Hippocampal formation (tissue), 2 donors: ENCODE measurements at regions not wholly inside any gene's neighbourhood (a gene's known extent, or its start where the extent isn't known, plus 50 kb on each side); places are given as distances from the start of the nearest gene placed in this dataset.

ENCODE experiments used
- DNase-seq, 2 donors: peaks; one replicate each; lab custom pipeline; 2025; lab: John Stamatoyannopoulos, UW

DNA sequence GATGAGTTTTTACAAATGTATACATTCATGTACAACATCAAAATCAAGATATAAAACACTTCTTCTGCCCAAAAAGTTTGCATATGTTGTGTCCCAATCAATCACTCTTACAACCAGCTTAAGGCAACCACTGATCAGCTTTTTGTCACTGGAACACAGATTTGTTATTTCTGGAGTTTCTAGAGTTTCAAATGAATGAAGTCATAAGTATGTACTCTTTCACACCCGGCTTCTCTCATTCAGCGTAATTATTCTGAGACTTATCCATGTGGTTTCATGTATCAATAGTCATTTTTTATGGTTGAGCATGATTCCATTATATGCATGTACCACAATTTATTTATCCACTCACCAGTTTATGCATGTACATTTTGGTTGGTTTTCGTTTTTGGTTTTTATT is 53.0 kb upstream of the CORO2B start:
- DNase-seq, result no peak

DNA sequence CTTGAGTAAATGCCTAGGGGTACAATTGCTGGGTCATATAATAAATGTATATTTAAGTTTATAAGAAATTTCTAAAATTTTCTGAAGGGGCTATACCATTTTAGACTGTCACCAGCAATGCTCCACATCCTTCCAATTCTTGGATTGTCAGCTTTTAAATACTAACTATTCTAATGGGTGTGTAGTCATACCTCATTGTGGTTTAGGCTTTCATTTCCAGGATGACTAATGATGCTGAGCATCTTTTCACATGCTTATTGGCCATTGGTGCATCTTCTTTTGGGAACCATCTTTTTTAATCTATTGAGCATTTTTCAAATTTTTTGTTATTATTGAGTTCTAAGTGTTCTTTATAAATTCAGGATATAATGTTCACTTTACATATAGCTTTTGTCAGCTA is 52.5 kb upstream of the CORO2B start:
- no peak for DNase-seq

DNA sequence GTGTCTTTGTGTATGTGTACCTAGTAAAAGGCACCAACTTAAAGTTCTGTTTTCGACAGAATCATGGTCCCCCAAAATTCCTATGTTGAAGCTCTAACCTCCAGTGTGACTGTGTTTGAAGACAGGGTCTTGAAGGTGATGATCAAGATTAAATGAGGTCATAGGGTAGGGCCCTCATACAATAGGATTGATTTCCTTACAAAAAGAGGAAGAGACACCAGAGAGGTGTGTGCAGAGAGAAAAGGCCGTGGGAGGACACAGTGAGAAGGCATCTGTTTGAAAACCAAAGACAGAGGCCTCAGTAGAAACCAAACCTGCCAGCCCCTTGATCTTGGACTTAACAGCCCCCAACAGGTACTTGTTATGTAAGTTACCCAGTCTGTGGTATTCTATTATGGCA is 52.0 kb upstream of the CORO2B start:
- DNase-seq, result no peak

DNA sequence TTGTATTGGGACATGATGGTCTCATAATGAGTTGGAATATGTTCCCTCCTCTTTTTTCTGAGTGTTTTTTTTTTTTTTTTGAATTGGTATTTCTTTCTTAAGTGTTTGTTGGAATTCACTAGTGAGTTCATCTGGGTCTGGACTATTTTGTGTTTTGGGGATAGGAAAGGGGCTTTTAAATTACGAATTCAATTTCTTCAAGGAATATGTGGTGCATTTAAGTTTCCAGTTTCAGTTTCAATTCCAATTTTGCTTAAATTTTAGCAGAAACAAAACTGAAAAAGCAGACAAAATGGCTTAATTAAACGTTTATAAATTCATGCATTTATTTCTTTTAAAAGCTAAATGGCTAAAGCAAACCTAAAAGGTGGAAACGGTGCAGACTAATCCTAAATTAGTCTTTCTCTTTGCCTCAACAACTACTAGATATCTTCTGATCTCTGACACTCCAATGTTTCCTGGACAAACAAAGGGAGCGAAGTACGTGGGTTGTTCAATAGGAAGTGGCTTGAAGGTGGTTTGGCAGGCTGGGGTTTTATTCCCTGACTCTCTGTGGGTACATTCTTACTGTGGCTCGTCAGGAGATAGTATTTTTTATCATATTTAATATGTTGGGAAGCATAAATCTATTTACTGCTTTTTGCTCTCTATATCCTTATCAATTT is 50.0 kb upstream of the CORO2B start:
- no peak for DNase-seq
